Sigmoid colon (tissue), 4 donors: ENCODE measurements at regions not wholly inside any gene's neighbourhood (a gene's known extent, or its start where the extent isn't known, plus 50 kb on each side); places are given as distances from the start of the nearest gene placed in this dataset.

ENCODE experiments used
- CTCF ChIP-seq, 4 experiments: fragments of 450-650 bp in 3 of 4; fragments of 200-600 bp in 1 of 4; IDR thresholded peaks; one replicate each; pipeline ENCODE4 v1.5.1; 2016 to 2019; ENCODE audit warnings: antibody characterized with exemption in 4 of 4, mild to moderate bottlenecking in 3 of 4, moderate library complexity in 2 of 4
- EP300 ChIP-seq, 4 donors: sonication (generic); formaldehyde crosslinking; IDR thresholded peaks; one replicate each; pipeline ENCODE4 v1.6.1; 2017; ENCODE audit warnings: antibody characterized with exemption in 4 of 4
- POLR2A ChIP-seq, 2 donors: fragments of 450-650 bp; IDR thresholded peaks; one replicate each; pipeline ENCODE4 v1.6.1; 2016; ENCODE audit warnings: antibody characterized with exemption in 2 of 2, mild to moderate bottlenecking in 2 of 2, moderate library complexity in 2 of 2
- POLR2AphosphoS5 ChIP-seq, 4 donors: sonication (generic); formaldehyde crosslinking; IDR thresholded peaks; one replicate each; pipeline ENCODE4 v1.6.1; 2017; ENCODE audit warnings: antibody characterized with exemption in 4 of 4

- TF ChIP-seq POLR2A (IDR thresholded peaks at IDR 0.05) (no peak), CTCF (IDR thresholded peaks at IDR 0.05) (no peak), POLR2AphosphoS5 (IDR thresholded peaks at IDR 0.05) (no peak), EP300 (IDR thresholded peaks at IDR 0.05) (no peak)
Observed at GRCh38 chr5:161034451-161034850, 182.4 kb upstream of the ATP10B start.
